ENCODE measurements at regions not wholly inside any gene's neighbourhood (a gene's known extent, or its start where the extent isn't known, plus 50 kb on each side); places are given as distances from the start of the nearest gene placed in this dataset.
"Not testable (repeated sequence)": the region's sequence is repeated elsewhere in the genome, so short reads cannot be mapped to it uniquely, and the experiment has no call there.

DNA sequence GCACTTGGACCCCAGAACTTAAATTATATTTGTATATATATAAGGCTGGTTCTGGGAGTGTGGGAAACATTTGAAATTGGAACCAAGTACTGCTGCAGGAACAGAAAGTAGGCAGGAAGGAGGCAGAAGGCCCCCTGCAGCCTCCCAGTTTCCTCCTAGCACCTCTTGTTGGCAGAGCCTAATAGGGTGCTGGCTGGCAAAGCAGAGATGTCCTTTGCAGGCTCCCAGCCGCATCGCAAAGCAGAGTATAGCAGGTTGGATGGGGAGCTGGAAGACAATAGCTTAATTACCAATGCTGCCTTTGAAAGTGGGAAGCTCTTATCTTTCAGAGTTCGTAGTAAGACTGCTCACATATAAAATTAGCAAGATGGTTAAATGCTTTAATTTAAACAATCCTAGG, 370.8 kb upstream of the C11orf87 start:
- TF ChIP-seq, protein P1, sequence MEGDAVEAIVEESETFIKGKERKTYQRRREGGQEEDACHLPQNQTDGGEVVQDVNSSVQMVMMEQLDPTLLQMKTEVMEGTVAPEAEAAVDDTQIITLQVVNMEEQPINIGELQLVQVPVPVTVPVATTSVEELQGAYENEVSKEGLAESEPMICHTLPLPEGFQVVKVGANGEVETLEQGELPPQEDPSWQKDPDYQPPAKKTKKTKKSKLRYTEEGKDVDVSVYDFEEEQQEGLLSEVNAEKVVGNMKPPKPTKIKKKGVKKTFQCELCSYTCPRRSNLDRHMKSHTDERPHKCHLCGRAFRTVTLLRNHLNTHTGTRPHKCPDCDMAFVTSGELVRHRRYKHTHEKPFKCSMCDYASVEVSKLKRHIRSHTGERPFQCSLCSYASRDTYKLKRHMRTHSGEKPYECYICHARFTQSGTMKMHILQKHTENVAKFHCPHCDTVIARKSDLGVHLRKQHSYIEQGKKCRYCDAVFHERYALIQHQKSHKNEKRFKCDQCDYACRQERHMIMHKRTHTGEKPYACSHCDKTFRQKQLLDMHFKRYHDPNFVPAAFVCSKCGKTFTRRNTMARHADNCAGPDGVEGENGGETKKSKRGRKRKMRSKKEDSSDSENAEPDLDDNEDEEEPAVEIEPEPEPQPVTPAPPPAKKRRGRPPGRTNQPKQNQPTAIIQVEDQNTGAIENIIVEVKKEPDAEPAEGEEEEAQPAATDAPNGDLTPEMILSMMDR (IDR thresholded peaks at IDR 0.05; ENCODE audit: extremely low read depth, insufficient read depth, missing control alignments): no peak
- in situ Hi-C loops (cut with MboI; ENCODE audit: low pct_unique_long_range_greater_than_20kb, low sequenced_read_pairs, unreplicated experiment): no loop called here
- no peak for DNase-seq (ENCODE audit: low spot score)

DNA sequence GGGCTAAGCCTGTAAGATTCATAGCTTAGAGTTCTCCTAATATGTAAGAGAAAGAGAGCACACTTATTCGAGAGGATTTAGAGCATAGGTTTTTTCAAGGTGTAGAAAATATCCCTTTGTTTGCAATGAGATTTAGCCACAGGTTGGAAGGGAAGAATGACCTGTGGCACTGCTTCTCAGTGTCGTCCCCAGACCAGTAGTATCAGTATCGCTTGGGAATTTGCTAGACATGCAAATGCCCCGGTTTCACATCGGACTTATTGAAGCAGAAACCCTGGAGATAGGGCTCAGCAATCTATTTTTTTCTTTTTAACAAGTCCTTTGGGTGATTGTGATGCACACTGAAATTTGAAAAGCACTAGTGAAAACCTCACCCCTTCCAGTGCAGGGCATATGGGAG, 362.6 kb upstream of the C11orf87 start:
- no peak for DNase-seq (ENCODE audit: low spot score)
- in situ Hi-C loops (cut with MboI; ENCODE audit: low pct_unique_long_range_greater_than_20kb, low sequenced_read_pairs, unreplicated experiment): no loop called here
- TF ChIP-seq, protein P1 (IDR thresholded peaks at IDR 0.05; ENCODE audit: extremely low read depth, insufficient read depth, missing control alignments): no peak

DNA sequence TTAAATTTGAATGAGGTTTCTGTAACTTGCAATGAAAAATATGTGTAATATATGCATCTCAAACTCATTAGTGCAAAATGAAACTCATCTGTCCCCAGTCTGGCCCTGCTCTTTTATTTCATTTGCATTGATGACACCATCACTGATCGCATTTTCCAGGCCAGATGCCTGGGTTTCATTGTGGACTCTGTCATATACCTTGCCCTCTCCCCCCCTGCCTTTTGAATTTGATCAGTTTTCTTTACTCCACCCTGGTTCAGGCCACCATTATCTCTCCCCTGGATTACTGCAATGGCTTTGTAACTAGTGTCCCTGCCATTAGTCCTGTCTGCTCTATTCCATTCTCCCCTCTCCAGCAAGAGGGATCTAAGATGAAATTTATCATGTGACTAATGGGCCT, 360.6 kb upstream of the C11orf87 start:
- in situ Hi-C loops (cut with MboI; ENCODE audit: low pct_unique_long_range_greater_than_20kb, low sequenced_read_pairs, unreplicated experiment): no loop called here
- TF ChIP-seq, protein P1 (IDR thresholded peaks at IDR 0.05; ENCODE audit: extremely low read depth, insufficient read depth, missing control alignments): no peak
- no peak for DNase-seq (ENCODE audit: low spot score)

DNA sequence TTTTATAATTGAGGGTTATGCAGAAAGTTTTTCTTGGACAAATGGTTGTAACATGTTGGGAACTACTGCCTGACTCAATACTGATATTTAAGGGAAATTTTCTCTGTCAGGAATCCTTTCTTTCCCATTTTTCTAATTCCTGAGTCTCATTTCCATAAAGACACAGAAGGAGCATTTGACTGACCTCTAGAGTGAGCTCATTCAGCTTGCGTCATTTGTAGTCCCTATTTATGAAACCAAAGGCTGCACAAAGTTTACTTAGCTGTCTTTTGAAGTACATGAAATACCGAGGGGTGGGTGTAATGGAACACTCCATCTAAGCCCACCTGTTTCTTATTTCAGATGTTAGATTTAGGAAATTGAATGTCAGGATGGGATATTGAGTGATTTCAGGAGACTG, 359.5 kb upstream of the C11orf87 start:
- TF ChIP-seq, protein P1 (IDR thresholded peaks at IDR 0.05; ENCODE audit: extremely low read depth, insufficient read depth, missing control alignments): no peak
- DNase-seq (ENCODE audit: low spot score): no peak
- in situ Hi-C loops (cut with MboI; ENCODE audit: low pct_unique_long_range_greater_than_20kb, low sequenced_read_pairs, unreplicated experiment): no loop called here

DNA sequence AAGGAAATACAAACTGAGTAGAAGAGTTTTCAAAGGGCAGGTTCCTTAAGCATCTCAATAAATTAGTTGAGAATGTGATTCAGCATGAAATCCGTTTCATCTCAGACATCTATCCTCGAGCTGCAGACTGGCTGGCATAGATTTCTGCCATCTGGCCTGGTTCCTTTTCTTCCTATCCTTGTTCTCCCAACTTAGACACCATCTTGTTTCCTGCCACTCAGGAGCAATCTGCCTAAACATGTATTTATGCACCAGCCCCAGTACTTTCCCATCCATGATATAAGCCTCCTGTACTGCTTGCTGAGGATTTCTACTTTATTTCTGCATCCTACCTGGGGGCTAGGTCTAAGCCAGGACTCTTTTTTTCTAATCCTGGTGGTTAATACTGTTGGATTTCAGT, 359.1 kb upstream of the C11orf87 start:
- DNase-seq (ENCODE audit: low spot score): no peak

DNA sequence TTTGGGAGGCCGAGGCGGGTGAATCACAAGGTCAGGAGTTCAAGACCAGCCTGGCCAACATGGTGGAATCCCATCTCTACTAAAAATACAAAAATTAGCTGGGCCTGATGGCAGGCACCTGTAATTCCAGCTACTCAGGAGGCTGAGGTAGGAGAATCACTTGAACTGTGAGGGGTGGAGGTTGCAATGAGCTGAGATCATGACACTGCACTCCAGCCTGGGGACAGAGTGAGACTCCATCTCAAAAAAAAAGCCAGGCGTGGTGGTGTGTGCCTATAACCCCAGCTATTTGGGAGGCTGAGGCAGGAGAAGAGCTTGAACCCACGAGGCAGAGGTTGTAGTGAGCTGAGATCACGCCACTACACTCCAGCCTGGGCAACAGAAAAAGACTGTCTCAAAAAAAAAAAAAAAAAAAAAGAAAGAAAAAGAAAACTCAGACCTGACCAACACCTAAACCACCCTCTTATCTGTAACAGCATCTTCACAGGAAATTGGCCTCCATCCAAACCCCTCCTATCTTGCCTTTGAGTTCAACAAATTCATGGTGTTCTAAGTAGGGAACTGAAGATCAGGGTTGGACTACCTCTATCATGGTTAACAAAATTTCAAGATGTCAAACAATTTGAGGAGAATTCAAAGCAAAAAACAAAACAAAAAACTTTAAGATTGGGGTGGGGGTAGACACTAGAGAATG, 357.2 kb upstream of the C11orf87 start:
- in situ Hi-C loops (cut with MboI; ENCODE audit: low pct_unique_long_range_greater_than_20kb, low sequenced_read_pairs, unreplicated experiment); DNase-seq (ENCODE audit: low spot score): not testable (repeated sequence)

More for the DNA sequence above, 359.1 kb upstream of the C11orf87 start:
- in situ Hi-C loops (cut with MboI; ENCODE audit: low pct_unique_long_range_greater_than_20kb, low sequenced_read_pairs, unreplicated experiment): no loop called here
- TF ChIP-seq, protein P1 (IDR thresholded peaks at IDR 0.05; ENCODE audit: extremely low read depth, insufficient read depth, missing control alignments): no peak

DNA sequence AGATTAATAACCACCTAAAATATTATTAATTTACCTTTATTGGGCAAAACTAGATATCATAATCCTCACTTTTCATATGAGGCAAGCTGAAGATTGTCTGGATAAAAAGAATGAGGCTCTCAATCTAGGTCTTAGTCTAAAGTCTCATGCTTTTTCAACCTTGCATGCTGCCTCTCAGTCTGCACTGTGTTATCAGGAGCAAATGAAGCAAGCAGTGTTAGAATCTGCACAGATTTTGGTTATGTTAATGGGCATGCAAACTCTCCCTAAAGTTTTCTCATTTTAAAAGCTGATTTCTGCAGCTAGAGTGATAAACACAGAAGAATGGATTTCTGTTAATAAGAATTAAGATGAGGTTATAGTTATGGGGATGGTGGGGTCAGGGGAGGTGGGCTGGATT, 350.7 kb upstream of the C11orf87 start:
- TF ChIP-seq, protein P1 (IDR thresholded peaks at IDR 0.05; ENCODE audit: extremely low read depth, insufficient read depth, missing control alignments): no peak
- no peak for DNase-seq (ENCODE audit: low spot score)
- in situ Hi-C loops (cut with MboI; ENCODE audit: low pct_unique_long_range_greater_than_20kb, low sequenced_read_pairs, unreplicated experiment): no loop called here
